ENCODE measurements at regions not wholly inside any gene's neighbourhood (a gene's known extent, or its start where the extent isn't known, plus 50 kb on each side); places are given as distances from the start of the nearest gene placed in this dataset.
A peak's percentile ranks its signal among the peaks of the same experiment; 100 is the strongest.

DNA sequence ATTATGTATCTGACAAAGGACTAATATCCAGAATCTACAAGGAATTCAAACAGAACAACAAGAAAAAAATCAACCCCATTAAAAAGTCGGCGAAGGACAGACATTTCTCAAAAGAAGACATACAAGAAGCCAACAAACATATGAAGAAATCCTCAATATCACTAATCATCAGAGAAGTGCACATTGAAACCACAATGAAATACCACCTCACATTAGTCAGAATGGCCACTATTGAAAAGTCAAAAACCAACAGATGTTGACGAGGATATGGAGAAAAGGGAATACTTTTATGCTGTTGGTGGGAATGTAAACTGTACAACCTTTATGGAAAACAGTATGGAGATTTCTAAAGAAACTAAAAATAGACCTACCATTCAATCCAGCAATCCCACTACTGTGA, 233.1 kb upstream of the PLSCR5 start:
- no peak for DNase-seq

DNA sequence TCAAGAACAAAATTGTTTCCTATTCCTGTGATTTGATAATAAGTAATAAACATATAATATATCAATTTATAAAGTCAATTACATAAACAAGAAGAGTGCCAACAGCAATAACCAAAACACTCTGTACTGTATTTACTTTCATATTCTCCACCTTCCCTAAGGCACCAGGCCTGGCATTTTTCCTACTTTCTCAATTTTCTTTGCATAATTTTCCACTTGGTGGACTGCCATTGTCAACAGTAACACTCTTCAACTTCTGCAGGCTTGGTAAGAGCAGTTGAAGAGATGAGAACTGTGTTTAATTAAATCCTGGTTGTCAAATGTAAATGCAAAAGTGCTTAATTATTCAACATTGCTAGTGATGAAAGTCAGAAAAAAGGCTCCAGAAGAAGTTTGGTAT, 229.8 kb upstream of the PLSCR5 start:
- DNase-seq = no peak

DNA sequence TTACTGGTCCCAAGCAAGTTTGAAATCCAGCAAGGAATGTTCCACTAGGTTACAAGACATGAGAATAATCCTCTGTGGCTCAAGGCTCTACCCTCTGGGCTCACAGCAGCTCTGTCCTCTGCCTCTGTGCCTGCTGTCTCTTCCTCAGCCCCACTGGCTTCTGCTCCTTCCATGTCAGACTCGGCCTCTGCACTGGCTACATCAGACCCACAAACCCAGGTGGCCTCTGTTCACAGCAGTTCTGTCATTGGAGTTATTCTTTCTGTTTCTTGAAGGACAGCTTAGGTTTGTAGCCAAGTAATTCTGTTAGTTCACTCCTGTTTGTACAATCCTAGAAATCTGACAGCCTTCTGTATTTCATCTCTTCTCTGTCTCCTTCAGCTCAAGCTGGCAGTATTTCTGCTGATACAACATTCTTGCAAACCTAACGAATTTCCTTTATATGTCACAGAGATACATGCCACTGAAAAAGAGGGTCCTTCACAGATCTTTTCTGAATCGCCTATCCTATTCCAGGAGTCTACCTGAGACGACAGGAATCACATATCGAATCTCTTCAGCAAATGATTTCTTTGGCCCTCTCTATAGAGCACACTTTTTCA, 227.8 kb upstream of the PLSCR5 start:
- no peak for DNase-seq

DNA sequence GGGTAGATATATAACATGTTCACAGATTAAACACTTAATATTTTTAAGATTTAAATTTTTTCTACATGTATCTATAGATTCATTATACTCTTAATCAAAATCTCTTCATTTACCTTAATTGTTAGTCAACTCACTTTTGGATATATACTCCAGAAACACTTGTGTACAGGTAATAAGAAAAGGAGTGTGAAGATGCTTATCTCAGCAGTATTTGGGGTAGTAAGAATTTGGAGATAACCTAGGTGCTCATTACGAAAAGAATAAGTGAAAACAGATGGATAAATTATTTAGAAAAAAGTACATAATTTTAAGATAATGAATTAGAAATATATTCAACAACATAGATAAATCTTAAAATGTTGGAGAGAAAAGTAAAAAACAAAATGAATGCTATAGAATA, 226.5 kb upstream of the PLSCR5 start:
- no peak for DNase-seq

DNA sequence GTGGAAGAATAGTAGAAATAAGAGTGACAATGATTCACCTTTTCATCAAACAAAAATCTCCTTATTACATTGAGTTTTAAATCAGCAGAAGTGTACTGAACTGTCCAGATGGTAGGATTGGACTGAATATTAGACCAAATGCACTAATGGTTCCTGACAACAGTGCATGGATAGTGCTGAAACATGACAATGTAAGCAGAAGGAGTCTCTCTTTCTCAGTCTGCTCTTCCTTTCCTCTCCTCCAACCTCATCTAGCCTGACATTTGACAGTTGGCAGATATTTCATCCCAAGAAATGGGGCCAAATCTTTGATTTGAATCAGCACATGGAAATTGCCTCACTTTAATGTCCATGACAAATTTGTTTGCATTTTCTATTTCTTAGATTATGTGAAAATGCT, 225.1 kb upstream of the PLSCR5 start:
- DNase-seq = no peak

DNA sequence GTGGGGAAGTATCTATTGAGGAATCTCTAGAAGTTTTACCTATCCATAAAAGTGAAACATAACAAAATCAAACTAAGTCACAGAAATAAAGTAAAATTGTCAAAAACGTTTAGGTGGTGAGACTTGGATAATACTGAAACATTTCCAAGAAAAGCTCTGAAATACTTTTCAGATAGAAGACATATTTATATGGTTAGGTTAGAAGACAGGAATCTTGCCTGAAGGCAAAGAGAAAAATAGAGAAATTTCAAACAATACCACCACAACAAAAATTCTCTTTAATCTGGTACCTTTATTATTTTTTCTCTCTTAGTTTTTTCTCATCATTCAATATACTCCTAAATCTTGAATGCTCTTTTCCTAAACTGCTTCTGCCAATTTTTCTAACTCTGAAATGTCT, 222.7 kb upstream of the PLSCR5 start:
- DNase-seq = no peak

DNA sequence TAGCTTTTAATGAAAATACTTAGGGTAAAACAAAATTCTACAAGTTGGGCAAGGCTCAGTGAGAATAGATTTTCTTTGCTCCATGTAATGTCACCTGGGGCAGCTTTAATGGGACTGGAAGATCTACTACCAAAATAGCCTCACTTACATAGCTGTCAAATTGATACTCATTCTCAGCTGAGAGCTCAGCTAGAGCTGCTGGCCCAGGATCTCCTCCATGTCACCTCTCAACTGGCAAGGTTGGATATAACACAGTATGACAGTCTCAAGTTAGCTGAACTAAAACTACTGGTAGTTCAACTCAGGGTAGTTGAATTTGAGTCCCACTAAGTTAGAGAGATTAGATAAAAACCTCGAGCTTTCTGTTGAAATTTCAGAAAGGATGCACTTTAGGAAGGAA, 218.5 kb upstream of the PLSCR5 start:
- DNase-seq = no peak

DNA sequence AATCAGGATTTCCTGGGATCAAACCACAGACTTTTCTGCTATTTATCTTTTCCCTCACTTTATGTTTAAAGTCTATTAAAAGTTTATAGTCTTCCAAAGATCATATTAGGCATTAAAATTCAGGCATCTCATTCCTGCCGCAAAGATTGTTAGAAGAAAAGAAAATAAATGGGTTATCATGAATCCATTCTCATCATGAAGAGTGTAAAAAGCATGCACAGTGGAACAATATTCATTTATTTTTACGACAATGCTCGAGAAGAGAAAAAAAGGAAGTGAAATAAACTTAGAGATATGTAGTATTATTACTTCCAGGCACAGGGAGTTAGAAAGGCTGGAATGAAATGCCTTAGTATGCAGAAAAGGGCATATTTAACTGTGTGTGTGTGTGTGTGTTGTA, 213.7 kb upstream of the PLSCR5 start:
- DNase-seq = no peak

DNA sequence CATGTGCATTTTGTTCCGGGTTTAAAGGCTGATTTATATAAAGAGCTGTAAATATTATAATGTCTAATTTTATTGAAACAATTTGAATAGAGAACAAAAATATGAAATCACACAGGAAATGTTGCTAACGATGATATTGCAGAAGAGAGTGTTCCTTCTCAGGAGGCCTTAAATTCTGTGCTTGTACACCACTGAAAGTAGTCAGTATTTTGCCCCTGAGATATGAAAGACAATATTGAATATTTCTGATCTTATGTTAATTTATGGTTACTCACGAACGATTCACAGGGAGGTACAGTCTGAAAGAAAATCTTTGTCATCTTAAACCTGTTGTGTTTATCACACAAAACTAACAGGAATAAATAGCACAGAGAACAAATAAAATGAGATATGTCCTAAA, 213.2 kb upstream of the PLSCR5 start:
- DNase-seq = no peak

DNA sequence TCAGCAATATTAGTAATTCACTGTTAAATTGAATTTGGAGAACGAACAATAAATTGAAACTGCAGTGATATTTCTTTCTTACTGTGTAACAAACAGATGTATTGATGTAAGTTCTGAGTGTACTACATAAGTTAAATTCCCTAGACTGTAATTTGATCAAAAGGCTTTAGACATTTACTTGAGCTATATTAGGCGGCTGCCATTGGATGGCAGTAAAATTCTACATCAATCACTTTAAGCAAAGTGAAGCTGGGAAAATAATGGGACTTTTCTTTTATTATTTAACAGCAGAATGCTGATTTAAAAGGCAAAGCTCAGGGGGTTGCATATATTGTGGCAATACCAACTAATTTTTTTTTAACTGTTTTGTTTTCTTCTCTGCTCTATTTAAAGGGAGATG, 212.6 kb upstream of the PLSCR5 start:
- DNase-seq = peak; percentile 24

DNA sequence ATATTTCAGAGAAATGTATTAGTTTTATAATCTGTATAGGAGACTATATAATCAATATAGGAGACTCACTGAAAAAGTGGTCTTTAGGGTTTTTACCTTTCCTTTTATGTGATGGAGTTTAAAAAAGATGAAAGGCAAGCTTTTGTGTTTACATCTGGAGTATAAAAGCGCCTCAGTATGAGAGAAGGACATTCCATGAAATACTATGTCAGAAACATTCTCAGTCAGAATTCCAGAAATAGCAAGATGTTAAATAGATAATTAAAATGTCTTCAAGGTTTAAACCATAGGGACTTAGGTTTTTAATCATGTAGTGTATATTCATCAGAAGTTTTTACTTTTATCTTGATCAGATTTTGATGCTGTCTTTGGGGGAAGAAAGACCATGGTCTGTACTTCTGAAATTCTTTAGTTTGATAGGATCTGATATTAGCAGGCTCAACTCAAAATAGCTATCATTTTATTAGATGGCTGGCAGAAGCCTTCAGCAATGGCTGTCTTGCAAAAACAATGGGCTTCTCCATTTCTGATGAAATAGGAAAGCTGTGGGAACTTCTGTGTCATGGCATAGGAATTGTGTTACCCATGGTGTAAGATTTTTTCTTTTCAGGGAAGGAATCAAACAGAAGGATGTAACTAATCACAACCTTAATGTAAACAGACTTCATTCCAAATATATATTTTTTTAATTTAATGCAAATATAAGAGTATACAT, 209.6 kb upstream of the PLSCR5 start:
- no peak for DNase-seq

DNA sequence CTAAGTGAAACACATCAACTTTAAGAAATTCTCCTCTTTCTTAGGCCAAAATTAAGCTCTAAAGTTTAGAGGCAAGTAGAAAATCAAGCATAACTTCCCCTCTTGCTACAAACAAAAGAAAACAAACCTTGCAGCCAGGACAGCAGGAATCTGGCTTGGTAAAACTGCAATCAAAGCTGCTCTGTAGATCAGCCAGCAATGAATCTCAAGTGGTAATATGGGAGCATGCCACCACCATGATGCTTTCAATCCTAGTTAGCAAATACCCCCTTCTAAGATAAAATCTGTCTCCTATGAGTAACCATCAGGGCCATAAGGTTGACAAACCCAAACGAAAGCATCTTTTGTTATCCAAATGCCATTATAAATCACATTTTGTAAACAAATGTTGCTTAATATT, 208.3 kb upstream of the PLSCR5 start:
- no peak for DNase-seq

DNA sequence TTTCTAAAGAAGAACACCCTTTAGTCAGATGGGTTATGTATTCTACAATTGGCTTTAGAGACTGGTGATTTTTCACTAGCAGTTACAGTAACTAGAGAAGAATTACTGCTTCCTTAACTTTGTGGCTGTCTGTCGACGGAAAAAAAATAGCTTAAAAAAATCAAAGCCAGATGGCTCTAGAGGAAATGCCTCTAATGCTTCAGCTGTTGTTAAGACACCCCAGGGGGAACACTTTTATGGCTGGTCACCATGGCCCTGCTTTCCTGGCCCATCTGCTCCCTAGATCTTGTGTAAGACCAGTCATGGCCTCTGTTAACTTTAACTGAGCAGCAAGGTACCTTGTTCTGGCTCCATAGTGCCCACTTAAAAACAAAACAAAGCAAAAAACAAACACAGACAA, 198.6 kb upstream of the PLSCR5 start:
- peak; percentile 34 for DNase-seq

DNA sequence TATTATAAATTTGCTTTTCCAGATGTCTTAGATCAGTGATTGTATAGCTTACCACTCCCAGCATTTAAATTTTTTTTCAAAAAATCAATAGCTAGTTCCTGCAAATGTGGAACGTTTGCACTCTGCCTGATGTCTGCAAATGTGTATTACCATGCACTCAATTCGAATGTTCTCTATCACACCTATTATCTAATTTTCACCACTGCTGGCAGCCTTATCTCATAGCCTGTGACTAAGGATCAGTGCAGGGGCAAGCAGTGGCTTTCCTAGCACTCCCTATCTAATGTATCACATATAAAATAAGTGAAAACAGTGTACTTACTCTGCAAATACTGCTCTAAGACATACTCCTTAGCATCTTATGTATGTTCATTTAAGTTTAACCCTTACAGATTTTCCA, 196.3 kb upstream of the PLSCR5 start:
- no peak for DNase-seq

DNA sequence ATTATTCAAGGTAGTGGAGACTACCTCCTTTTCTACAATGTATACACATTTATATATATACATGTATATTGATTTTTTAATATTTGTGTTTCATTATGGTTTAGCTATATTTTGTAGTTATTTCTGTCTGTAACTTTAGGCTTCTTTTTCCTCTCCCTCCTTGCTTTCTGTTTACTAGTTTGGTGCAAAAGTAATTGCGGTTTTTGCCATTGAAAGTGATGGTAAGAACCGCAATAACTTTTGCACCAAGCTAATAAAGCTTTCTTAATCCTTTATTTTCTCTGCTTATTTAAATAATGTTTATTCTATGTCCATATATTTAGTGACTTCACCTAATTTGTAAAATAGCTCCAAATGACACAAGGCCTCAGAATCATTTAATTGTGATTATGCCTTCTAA, 195.3 kb upstream of the PLSCR5 start:
- DNase-seq = no peak

DNA sequence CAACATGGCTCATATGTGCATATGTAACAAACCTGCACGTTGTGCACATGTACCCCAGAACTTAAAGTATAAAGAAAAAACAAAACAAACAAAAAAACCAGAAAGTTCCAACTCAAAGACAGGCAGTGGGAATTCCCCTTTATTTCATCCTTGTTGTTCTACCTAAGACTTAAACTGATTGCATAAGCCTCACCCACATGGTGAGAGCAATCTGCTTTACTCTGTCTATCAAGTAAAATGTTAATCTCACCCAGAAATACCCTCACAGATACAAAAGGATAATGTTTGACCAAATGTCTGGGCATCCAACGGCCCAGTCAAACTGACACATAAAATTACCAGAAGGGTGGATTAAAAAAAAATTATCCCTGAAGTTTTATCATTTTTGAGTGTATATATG, 190.9 kb upstream of the PLSCR5 start:
- DNase-seq = no peak

DNA sequence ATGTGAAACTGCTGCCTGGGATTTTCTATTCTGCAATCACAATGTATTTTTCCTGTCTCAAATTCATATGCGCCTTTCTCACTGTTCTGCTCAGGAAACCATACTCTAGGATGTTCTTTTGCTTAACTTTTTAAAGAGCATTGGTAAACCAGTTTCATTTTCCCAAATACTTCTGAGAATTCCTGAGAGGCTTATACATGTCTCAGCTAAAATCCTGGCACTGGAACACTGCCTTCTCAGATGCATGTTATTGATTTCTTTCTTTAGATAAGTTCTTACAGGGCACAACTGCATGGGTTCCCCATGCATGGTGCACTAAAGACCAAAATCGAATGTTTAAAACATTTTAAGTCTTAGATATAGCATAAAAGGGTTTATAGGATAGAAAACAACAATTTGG, 178.3 kb upstream of the PLSCR5 start:
- no peak for DNase-seq

DNA sequence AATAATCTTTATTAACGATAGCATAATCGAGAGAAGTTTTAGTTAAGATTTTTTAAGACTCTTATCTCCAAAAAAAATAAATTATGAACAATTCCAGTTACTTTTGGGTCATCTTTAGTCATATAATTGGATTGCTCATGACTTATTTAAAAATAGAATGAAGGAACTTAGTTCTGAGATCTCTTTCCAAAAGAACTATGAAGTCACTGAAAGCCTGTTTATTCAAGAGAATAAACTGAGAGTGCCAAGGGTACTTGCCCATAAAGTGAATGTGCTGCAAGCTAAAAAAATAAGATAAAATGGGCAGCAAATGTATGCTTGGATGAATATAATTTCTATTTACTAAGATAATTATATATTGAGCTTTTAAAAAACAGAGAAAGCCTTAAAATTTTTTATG, 176.5 kb upstream of the PLSCR5 start:
- no peak for DNase-seq

DNA sequence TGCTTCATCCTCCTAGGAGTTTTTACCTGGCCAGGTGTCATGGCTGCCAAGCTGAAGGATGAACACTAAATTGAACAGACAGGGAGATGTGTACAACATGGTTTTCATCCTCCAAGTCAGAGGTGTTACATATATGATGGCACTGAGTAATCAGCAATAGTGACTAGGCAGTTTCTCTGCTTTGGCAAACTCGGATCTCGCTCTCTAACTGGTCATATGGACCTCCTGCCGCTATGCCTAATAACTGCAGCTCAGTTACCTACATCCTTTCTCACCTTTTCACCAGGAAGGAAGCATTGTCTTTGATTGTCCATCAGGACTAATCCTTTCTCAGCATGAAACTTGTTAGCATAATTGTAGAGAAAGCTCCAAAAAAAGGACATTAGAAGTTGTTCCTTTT, 175.9 kb upstream of the PLSCR5 start:
- no peak for DNase-seq

DNA sequence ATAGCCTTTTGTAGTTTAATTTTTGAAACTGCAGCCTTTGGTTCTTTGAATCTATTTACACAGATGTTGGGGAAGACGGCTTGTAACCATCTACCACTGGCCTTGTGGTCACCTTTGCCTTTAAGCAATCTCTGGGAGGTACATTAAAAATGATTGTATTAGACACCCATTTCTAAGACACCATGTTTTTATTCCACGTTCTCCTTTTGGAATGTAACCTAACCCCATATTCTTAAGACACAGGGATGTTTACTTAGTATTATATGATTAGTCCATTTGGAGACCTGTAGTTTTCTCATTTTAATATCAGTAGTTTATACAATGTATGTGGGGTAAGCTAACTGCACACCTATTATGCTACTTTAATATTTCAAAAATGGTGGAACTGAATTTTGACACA, 175.1 kb upstream of the PLSCR5 start:
- DNase-seq = no peak

DNA sequence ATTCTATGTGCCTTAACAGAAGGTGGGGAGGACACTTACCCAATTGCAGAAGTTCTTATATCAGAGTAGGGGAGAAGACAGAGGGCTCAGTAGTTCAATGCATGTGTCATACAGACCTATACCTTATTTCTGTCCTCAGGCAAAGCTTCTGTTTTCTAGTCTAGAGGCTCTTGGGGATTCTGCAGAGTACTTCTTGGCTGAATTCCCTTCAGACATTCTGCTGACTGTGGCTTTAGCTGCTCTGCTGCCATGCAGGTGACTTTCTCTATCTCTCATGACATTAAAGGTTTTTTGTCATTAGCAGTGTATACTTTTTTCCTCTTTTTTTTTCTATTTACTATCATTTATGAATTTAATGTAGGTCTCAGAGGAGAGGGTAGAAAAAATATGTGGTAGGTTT, 172.8 kb upstream of the PLSCR5 start:
- DNase-seq = no peak

DNA sequence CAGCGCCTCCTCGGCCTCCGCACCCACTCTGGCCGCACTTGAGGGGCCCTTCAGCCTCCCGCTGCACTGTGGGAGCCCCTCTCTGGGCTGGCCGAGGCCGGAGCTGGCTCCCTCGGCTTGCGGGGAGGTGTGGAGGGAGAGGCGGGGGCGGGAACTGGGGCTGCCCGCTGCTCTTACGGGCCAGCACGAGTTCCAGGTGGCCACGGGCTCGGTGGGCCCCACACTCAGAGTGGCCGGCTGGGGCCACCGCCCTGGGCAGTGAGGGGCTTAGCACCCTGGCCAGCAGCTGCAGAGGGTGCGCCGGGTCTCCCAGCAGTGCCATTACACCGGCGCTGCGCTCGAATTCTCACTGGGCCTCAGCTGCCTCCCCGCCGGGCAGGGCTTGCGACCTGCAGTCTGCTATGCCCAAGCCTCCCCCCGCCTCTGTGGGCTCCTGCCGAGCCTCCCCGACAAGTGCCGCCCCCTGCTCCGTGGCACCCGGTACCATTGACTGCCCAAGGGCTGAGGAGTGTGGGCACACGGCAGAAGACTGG, 167.1 kb upstream of the PLSCR5 start:
- DNase-seq = no peak

DNA sequence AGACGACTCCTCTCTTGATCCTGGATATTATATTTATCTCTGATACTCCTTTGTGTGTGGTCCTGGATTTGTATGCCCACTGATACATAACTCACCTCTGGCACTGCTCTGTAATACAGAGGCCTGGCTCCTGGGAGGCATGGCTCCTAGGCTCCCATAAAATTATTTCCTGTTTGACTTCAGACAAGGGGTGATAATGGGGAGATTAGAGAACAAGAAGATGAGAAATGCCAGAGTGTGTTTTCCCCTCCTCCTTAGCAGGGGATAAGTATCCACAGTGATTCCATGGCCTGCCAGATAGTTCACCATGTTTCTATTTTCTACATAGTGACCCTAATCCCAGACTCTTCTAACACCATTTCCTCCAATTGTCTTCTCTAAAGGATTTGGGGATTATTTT, 165.7 kb upstream of the PLSCR5 start:
- no peak for DNase-seq

DNA sequence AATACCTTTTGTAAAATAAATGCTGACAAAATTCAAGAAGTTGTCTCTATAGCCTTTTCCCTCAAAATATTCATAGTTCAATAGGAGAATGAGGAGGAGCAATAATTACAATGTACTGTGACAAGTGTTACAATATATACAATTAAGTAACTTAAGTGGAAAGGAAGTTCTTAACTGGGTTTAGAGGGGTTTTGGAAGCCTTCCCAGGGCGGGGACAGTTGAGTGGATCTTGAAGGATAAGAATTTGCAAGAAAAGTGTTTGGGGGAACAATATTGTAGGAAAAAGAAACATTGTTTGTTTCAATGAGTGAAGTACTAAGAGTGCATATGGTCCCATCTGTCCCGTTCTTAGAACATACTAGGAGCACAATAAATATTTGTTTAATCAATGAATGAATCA, 165.2 kb upstream of the PLSCR5 start:
- DNase-seq = no peak
